ENCODE measurements at regions not wholly inside any gene's neighbourhood (a gene's known extent, or its start where the extent isn't known, plus 50 kb on each side); places are given as distances from the start of the nearest gene placed in this dataset.
A peak's percentile ranks its signal among the peaks of the same experiment; 100 is the strongest.
"Not testable (repeated sequence)": the region's sequence is repeated elsewhere in the genome, so short reads cannot be mapped to it uniquely, and the experiment has no call there.

- H3K4me3 ChIP-seq (ENCODE audit: low read depth, low read length); DNase-seq (ENCODE audit: low read depth): not testable (repeated sequence)
These were observed 364.9 kb downstream of the FOXD4L5 start for GRCh38 chr9:64920147-64920546.

GRCh38 chr9:64888643-64889042 is 396.4 kb downstream of the FOXD4L5 start:
- not testable (repeated sequence) for H3K4me3 ChIP-seq (ENCODE audit: low read depth, low read length); DNase-seq (ENCODE audit: low read depth)

GRCh38 chr9:64870594-64870993 is 414.4 kb downstream of the FOXD4L5 start:
- H3K4me3 ChIP-seq (ENCODE audit: low read depth, low read length), result not testable (repeated sequence)
- peak; percentile 74 for DNase-seq (ENCODE audit: low read depth)
